Right renal pelvis (tissue), 4 donors: ENCODE measurements at regions not wholly inside any gene's neighbourhood (a gene's known extent, or its start where the extent isn't known, plus 50 kb on each side); places are given as distances from the start of the nearest gene placed in this dataset.
"Not testable (repeated sequence)": the region's sequence is repeated elsewhere in the genome, so short reads cannot be mapped to it uniquely, and the experiment has no call there.

Experiments used
- DNase-seq, 4 donors: peaks; one replicate each; pipeline ENCODE4 v3.0.0-alpha.2; 2013; ENCODE audit warnings: low read depth in 4 of 4, low spot score in 3 of 4, missing footprints in 1 of 4

DNA sequence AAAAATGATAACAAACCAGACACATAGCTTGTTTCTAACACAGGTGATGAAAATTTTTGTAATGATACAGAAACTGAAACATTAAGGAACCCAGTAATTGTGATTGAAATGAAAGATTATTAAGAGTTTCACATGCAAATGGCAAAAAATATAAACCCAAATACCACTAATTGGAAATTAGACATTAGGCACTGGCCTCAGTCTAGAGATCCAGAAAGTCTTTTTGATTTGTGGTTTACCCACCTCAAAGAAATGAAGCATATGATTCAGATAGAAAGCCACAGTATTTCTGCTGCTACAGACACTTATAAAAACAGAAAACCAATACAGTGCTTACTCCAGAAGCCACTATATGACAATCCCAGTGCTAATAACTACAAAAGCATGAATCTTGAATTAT lies 83.7 kb upstream of the ZNF519 start:
- DNase-seq, result not testable (repeated sequence)

DNA sequence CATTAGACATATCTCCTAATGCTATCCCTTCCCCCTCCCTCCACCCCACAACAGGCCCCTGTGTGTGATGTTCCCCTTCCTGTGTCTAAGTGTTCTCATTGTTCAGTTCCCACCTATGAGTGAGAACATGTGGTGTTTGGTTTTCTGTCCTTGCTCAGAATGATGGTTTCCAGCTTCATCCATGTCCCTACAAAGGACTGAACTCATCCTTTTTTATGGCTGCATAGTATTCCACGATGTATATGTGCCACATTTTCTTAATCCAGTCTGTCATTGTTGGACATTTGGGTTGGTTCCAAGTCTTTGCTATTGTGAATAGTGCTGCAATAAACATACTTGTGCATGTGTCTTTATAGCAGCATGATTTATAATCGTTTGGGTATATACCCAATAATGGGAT lies 71.2 kb upstream of the ZNF519 start:
- not testable (repeated sequence) for DNase-seq

DNA sequence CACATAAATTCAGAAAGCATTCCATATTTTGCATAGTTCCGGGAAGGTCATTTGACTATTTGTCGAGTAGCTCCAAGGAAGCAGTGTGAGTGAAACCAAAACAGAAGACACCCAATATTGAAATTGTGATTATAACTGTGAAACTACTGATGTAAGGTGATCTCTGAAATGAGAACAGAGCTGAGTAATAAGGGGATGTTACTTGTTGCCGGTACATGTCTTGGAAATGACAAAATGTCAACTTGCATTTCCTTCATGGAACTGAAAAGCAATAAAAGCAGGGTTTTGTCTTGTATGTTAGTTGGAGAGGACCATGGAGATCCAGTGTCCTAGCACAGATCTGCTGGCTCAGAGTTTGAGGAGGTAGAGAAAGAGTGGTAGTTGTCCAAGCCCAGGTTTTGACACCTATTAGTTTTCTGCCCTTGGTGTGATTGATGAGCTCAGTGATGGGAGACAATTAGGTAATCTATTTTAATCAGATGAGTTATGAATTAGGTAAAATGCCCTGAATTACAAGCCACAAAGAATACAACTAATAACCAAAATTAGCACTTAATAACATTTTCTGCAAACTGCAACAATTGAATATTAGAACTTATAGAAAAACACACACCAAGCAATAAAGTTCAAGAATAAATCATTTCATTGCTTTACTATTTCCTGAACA lies 58.7 kb upstream of the ZNF519 start:
- DNase-seq, result not testable (repeated sequence)

DNA sequence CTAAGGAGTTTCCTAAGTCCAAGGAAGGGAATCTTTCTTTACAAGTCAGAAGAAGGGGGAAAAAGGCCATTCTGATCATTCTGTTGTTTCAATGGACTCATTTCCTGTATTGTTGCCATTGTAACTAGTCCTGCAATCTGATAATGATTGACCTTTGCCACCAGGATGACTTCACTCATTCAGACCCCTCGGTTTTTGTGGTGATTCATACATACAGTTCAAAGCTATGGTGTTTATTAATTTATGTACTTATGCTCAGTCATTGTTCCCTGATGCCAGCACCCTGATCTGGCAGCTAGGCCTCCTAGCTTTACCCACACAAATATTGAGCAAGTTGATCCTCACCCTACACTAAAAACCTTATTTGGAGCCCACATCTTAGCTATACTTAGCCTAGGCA lies 57.6 kb upstream of the ZNF519 start:
- DNase-seq, result no peak

DNA sequence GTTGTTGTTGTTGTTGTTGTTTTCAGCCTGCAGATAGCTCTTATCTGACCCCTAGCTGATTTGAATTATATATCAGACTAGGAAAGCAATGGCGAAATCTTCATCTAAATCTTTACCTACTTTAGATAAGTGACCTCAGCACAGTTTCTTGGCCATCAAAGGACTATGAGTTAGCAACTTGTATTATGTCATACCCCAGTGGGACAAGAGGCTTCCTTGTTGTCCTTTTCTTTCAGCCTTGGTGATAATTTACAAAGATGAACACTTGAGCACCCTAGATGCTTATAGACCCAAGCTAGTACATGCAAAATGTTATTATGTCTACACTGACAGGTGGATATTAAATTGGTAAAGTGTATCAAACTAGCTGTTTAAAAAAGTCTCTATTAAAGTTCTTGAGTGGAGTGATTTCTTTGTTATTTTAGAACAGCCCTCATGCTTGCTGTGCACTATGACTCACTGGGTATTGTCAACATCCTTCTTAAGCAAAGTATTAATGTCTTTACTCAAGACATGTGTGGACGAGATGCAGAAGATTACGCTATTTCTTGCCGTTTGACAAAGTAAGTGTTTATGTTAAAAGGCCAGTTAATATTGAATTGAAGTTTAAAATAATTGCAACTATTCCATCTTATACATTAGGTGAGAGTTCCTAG lies 56.6 kb upstream of the ZNF519 start:
- DNase-seq, result not testable (repeated sequence)
